CD4-positive, alpha-beta T cell treated with Interleukin-21 for 1 hour (primary cell): ENCODE measurements at regions not wholly inside any gene's neighbourhood (a gene's known extent, or its start where the extent isn't known, plus 50 kb on each side); places are given as distances from the start of the nearest gene placed in this dataset.

ENCODE experiments used
- DNase-seq: peaks from one replicate; pipeline ENCODE4 v3.0.0-alpha.2; 2020

GRCh38 chr10:110376021-110376766 is 71.5 kb upstream of the SMNDC1 start:
- no peak for DNase-seq

- no peak for DNase-seq
These were observed 72.0 kb upstream of the SMNDC1 start for GRCh38 chr10:110376767-110377160.

- DNase-seq: no peak
These were observed 73.3 kb upstream of the SMNDC1 start for GRCh38 chr10:110378006-110378405.

GRCh38 chr10:110378533-110379108 is 73.9 kb upstream of the SMNDC1 start:
- no peak for DNase-seq

- DNase-seq: no peak
These were observed 75.1 kb upstream of the SMNDC1 start for GRCh38 chr10:110379831-110380230.

GRCh38 chr10:110380293-110380692 is 75.6 kb upstream of the SMNDC1 start:
- no peak for DNase-seq

- DNase-seq: no peak
These were observed 78.0 kb upstream of the SMNDC1 start for GRCh38 chr10:110382695-110383094.

GRCh38 chr10:110387617-110387982 is 82.9 kb upstream of the SMNDC1 start:
- DNase-seq: no peak

GRCh38 chr10:110387983-110388686 is 83.4 kb upstream of the SMNDC1 start:
- peak; percentile 29 for DNase-seq

- no peak for DNase-seq
These were observed 84.0 kb upstream of the SMNDC1 start for GRCh38 chr10:110388687-110389052.

GRCh38 chr10:110389255-110389654 is 84.5 kb upstream of the SMNDC1 start:
- no peak for DNase-seq

GRCh38 chr10:110391541-110391940 is 86.8 kb upstream of the SMNDC1 start:
- no peak for DNase-seq

- DNase-seq: no peak
These were observed 87.4 kb upstream of the SMNDC1 start for GRCh38 chr10:110392121-110392520.

- no peak for DNase-seq
These were observed 88.4 kb upstream of the SMNDC1 start for GRCh38 chr10:110392868-110393740.

- no peak for DNase-seq
These were observed 89.1 kb upstream of the SMNDC1 start for GRCh38 chr10:110393866-110394265.

GRCh38 chr10:110394296-110394695 is 89.6 kb upstream of the SMNDC1 start:
- no peak for DNase-seq

- no peak for DNase-seq
These were observed 90.2 kb upstream of the SMNDC1 start for GRCh38 chr10:110394898-110395297.

- peak; percentile 42 for DNase-seq
These were observed 90.9 kb upstream of the SMNDC1 start for GRCh38 chr10:110395350-110396283.

GRCh38 chr10:110396284-110396651 is 91.5 kb upstream of the SMNDC1 start:
- DNase-seq: no peak

GRCh38 chr10:110397856-110398255 is 93.1 kb upstream of the SMNDC1 start:
- DNase-seq: no peak

- no peak for DNase-seq
These were observed 93.8 kb upstream of the SMNDC1 start for GRCh38 chr10:110398419-110399105.
